IPS-NIHi7 (cell line): ENCODE measurements at regions not wholly inside any gene's neighbourhood (a gene's known extent, or its start where the extent isn't known, plus 50 kb on each side); places are given as distances from the start of the nearest gene placed in this dataset.

Experiments used
- DNase-seq: peaks from one replicate; pipeline ENCODE4 v3.0.0; 2012; ENCODE audit warnings: mixed read lengths; ENCODE audit errors: extremely low spot score

DNA sequence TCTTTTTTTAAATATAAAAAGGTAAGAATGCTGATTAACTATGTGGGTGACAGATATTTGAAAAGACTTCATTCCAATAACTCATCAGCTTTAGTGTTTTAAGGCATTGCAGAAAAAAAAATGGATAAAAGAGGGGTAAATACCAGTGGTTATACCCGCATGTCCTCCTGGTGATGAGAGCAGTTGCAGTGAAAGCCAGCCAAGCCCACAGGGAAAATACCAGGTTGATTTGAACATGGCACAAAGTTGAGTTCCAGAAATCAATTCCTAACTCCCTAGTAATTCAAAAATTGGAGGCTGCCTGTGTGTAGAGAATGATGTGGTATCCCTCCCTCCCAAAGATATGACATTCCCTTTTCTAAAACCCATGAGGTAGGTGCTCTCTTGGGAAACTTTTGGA lies 453.2 kb upstream of the SOX9 start:
- no peak for DNase-seq

DNA sequence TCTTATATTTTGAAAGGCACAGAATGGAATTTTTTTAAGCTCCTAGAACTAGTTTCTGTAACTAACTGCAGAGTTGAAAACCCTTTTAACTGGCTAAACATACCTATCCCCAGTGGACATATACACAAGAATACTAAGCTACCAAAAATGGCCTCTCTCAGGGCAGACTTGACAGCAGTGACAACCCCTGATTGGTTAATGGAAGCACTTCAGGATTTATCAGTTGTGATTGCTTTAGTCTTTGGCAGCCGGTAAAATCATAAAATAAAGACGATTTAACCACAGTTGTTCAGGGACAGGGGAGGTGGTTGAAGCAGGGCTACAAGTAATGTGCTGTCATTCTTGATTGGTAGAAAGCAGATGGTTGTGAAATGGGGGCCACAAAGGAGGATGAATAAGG lies 452.0 kb upstream of the SOX9 start:
- no peak for DNase-seq

DNA sequence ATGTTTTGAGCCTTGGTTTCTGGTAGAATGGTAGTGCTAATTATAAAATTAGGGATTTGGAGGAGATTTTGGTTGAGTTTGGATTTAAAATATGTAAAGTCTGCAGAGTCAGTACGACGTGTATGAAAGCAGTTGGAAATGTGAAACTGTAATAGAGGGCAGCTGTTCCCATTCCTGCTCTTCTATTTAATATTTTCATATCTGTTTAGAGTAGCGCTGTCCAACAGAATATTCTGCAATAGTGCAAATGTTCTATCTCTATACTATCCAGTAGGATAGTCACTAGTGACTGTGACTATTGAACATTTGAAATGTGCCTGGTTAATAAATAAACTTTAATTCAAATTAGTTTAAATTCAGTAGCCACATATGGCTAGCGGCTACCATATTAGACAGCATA lies 443.4 kb upstream of the SOX9 start:
- no peak for DNase-seq

DNA sequence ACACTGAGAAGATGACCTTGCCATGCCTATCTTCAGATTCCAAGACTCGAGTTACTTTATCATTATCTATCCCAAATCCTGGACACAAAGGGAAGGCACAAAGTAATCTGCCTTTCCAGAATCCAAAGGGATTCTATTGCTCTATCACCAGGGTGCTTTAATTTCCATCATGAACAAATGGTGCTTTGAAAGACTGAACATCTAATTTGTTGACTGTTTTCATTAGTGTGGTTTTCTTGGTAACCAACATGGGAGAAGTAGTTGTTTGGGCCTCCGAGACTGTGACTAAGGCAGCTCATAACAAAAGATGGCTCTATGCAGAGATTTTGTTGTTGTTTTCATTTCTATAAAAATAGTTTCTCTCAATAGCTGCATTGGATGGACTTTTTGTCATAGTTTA lies 441.0 kb upstream of the SOX9 start:
- no peak for DNase-seq

DNA sequence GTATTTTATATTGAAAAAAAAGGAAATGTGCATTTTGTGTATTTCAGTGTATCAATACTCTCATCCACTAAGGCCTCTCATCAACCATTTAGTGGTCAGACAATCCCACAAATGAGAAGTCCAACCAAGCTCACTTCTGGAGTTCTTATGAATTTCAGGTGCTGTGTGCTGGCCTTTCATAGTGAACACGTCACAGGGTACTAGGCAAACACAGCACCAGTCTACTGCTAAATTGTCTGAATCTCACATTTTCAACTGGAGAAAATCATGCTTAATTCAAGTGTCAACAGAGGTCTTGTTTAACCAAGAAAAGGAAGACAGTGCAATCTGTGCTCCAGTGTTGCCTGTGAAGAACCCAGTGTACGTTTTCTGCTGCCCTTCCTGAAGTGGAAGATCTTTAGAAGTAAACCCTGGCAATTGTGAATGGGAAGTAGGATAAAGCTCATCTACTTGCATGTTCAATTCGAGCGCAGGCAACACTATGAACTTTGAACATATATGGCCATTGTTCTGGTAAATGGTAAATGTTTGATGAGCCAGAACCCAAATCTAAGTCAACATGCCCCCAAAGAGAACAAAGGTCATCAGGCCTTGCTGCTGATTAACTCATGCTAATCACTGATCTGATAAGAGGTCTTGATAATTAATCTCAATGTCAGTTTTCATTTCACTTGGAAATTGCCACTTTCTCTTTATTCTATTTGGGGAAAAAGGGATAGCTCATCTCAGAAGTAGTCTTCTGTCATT lies 439.2 kb upstream of the SOX9 start:
- no peak for DNase-seq

DNA sequence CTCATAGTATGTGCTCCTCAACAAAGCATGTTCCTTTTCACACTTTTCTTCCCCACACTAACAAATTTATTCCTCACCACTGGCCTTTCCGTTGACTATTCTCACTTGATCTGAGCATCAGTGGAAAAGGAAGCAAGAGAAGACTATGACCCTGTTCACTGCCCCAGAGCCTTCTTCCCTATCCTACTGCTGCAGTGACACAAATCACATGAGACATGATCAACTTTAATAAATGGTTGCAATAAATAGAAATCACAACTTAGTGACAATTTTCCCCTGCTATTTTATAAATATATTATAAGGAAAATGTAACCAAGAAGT lies 438.7 kb upstream of the SOX9 start:
- no peak for DNase-seq

DNA sequence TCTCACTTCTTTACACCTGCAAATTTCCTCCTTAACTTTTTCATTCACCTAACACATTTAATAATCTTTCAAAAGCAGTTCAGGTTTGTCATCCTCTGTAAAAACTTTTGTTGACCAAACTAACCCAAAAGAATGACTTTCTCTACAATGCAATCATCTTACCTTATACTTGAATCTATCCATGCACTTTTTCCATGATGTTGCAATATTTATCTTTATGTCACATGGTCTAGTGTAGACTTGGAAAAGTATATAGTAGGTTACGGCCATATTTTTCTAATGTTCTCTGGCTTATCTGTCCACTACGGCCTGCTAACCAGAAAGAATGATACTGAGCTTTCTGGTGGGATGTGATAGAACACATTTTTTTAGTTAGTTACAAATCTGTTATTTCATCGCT lies 431.0 kb upstream of the SOX9 start:
- no peak for DNase-seq

DNA sequence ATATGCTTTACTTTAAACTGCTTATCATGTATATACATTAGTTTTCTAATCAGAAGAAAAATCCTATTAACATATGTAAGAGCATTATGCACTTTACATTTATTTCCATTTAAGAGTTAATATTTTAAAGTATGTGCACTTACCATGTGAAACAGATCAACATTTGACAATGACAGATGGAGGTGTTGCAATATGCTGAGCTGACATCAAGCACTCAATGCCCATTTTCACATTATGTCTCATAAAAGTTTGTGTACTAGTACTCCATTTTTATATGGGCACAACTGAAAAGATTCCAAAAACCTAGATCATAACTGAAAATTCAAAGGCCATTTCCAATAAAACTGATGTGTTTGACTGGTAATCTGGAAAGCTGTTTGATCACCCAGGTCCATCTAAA lies 420.9 kb upstream of the SOX9 start:
- no peak for DNase-seq

DNA sequence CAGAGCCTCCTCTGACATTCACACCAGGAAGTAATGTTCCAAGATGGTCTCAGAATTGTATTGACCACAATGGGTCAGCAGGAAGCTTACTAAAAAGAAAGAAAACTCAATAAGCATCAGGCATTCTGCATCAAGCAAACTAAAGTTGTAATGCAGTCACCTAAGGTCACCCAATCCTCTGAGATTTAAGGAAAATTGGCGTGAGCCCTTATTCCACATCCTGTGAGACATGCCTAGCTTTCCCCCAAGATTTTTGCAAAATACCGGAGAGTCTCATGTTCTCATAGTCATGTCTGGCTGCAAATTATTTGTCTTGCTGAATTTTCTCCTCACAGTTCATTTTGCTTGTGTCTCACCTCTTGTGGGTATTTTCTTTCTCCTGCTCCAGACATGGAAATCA lies 417.1 kb upstream of the SOX9 start:
- no peak for DNase-seq

DNA sequence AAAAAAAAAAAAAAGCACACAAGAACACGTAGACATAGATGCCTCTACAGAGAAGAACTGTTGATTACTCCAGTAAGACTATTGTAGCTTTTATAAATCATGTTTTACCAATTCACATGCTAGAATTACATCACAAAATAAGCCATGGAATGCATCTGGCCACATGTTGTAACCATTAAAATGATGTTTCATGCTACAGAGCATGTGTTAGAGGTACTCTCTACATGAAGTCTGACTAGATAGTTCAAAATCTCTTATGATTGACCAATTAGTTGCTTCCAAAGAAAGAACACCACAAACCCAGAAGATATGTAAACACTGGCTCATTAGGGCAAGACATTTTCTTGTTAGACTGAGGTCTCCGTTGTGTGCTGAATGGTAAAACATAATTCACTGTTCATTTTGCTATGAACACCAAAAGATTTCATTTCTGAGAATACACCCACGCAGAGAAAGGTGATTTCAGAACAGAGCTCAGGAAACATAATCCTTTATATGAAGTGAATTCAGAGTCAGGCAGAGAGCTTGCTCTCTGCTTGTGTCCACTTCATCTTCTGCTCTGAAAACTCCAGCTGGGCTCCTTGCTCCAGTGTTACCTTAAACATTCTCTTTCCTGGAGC lies 411.4 kb upstream of the SOX9 start:
- no peak for DNase-seq

DNA sequence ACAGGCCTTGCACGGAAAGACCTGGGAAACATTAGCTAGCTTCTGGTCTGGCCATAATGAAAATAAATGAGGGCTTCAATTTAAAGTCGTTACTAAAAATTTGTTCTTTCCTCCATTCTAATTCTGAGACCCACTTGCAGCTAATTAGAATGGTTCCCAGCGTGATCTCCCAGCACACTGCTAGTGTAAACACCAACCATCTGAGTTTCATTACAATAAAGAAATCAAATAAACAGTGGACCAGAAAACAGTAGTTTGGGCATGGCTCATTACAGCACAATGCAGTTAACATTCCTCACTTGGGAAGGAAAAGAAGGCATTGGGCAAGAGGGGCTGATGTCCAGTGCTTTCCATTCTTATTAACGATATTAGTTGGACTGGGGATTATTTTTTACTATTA lies 410.9 kb upstream of the SOX9 start:
- DNase-seq = no peak

DNA sequence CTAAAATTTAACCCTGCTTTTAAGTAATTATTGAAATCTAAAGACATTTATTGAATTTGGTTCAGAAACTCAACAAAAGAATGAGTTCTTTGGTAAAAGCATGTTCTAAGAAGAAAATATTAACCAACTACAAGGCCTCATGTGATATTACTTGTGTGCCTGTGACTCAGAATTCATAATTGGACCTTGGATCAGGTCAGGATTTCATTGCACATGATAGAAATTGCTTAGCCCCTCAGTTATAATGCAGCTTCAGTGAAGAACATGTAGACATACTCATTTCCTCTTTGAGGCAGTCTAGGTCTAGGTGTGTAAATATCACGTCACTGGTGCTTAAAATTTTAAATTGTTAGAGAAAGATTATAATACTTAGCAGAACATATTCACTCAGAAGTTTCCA lies 410.0 kb upstream of the SOX9 start:
- DNase-seq = no peak

DNA sequence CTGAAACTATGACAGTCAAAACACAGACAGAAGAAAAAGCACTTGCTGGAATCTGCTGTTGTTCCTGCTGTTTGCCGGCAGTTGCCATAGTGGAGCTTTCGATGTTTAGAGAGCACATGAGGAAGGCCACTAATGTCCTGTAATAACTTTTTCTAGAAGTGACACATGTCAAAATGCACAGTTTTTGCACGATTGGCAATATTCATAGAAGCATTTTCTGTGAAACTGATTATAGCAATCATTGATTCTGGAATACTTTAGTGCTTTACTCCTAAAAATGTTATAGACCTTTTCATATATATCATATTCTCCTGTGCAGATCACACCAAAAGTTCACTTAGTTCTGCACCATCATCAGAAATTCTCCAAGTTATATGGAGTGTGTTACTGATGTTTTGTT lies 407.0 kb upstream of the SOX9 start:
- no peak for DNase-seq

DNA sequence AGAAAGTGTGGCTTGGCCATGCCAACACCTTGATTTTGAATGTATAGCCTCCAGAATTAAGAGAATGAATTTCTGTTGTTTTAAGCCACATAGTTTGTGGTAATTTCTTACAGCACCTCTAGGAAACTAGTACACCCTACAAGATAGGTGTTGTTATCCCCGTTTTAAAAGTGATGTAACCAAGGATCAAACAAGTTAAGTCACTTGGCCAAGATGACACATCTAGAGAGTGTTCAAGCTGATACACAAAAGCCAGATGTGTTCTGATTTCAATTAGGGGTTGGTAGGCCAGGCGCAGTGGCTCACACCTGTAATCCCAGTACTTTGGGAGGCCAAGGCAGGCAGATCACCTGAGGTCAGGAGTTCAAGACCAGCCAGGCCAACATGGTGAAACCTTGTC lies 396.5 kb upstream of the SOX9 start:
- no peak for DNase-seq

DNA sequence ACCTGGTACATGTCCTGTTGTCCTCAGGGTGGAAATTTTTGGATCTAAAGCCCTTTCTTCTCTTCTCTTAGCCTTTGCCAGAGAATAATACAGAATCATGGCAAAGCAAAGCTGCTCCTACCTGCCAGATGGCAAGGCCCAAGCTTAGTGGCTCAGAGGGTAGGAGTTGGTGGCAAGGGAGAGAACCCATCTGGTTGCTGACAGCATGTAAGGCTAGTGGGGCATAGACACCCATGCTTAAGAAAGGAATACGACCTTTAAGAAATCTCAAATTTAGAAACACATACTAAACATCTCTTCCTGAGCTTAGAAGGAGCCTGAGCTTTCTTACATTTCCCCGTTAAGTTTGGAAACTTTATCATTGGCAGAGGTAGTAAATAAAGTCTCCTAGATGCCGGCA lies 395.0 kb upstream of the SOX9 start:
- DNase-seq = no peak

DNA sequence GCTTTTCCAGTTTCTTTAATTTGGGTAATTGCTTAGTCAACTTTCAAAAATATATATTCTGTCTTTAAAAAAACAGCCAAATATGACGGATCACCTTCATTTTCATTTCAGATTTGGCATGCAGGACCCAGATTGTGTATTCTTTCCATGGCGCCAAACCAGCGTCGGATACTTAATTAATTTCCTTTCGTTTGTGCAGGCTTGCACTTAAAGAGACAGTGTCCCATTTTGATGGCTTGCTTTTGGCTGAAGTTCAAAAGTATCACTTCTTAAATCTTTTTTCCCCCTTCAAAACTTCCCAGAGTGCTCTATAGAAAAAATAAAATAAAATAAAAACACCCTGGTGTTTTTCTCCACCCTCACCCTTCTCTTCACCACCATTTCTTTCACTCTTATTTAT lies 394.5 kb upstream of the SOX9 start:
- no peak for DNase-seq

DNA sequence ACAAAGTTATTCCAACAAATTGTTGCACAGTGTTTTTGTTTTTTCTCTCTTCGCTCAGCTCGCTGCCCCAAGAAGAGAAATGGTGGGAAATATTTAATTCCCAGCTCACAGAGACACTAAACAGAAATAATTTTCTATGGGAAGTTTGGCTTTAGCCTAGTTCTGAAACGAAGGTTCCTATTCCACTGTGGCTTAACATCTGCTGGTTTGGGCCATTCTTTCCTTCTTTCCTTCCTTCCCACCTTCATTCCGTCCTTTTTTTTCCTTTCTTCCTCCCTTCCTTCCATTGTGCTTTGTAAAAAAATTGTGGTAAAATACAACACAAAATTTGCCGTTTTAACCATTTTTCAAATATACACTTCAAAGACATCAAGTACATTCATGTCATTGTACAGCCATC lies 393.5 kb upstream of the SOX9 start:
- DNase-seq = no peak

DNA sequence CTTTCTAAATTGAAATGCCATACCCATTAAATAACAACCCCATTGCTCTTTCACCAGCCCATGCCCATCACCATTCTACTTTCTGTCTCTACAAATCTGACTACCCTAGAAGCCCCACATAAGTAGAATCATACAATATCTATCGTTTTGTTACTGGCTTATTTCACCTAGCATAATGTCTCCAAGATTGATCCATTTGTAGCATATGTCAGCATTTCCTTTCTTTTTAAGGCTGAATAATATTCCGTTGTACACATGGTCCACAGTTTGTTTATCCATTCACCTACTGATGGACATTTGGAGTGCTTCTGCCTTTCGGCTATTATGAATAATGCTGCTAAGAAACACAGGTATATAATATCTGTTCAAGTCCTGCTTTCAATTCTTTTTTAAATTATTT lies 393.1 kb upstream of the SOX9 start:
- DNase-seq = no peak

DNA sequence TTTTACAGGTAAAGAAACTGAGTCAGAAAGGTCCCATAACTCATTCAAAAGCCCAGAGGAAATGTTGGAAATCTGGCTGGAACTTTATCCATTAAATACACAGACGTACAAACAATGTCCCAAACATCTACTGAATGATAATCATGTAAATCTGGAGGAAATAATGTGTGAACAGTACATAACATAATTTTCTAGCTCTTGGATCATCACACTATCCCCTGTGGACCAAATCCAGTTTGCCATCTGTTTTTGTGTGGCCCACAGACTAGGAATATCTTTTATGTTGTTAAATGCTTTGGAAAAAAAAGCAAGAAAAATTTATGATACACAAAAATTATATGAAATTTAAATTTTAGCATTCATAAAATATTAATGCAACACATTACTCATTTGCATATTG lies 389.9 kb upstream of the SOX9 start:
- no peak for DNase-seq

DNA sequence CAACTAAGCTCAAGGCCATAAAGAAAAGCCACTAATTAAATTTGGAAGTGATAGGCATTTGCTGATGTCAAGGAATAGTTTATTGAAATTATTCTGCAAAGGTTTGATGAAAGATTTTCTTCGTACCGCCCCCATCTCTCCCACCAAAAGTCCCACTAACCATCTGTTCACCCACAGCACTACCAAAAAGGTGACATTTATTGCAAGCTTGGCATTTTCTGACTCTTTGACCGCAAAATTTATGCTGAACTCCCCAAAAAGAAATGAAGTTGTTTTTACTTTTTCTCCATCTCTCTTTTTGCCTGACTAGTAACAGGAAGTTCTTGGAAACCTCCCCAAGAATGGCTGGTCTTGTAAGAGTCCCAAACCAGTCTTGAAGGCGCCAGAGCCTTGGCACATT lies 384.9 kb upstream of the SOX9 start:
- DNase-seq = no peak

DNA sequence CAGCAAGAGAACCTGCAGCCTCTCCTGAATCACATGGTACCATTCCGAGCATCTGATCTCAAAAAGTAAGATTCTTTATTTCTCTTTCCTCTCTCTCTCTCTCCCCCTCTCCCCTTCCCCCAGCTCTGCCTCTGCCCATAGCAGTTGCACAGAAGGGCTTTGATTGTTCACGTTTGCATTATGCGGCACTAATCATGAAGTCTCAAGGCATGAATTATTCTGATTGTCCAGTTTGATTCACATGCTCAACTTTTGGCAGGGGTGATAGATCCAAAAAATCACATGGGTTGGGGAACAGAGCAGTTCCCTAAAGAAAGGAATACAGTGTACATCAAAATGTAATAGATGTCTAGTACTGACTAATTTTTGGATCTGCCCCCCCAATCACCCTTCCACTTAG lies 380.0 kb upstream of the SOX9 start:
- DNase-seq = no peak

DNA sequence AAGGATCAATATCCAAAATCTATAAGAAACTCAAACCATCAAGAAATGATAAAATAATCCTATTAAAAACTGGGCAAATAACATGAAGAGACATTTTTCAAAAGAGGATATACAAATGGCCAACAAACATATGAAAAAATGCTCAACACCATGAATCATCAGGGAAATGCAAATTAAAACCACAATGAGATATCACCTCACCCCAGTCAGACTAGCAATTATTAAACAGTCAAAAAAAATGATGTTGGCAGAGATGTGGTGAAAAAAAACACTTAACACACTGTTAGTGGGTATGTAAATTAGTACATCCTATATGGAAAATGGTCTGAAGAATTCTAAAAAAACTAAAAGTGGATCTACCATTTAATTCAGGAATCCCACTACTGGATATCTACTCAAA lies 379.0 kb upstream of the SOX9 start:
- DNase-seq = no peak

DNA sequence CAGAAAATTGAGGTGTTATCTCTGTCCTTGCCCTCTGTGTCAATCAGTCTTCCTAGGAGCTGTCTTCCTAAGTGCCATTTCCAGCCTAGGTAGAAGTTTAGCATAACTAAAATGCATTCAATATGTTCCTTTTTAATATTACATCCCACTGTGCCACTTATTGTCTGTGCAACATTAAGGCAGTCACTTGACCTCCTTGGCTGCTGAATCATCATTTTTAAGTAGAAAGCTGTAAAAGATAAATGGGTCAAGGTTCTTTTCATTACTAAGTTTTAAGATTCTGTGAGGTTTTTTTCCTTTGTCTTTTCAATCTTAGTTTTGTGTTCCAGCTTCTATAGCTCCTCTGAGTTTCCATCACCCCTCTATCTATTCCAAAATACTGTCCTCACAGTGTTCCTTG lies 371.9 kb upstream of the SOX9 start:
- DNase-seq = no peak

DNA sequence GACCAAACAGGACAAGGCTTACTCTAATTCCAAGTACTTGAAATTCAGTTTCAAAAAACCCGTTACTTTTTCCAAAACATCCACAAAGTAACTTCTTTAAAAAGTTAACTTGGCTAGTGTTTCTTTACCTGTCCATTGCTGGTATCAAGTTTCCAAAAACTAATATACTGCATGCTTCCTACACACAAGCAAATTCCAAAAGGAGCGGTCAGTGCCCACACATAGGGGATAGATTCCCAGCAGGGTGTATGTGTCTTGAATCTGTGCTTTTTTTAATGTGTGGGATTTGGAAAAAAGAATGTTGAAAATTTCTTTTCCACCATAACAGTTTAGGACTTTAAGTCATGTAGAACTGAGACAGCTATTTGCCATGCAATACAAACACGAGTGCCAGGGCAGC lies 367.8 kb upstream of the SOX9 start:
- DNase-seq = no peak
